ENCODE measurements at regions not wholly inside any gene's neighbourhood (a gene's known extent, or its start where the extent isn't known, plus 50 kb on each side); places are given as distances from the start of the nearest gene placed in this dataset.

GRCh38 chr5:87791869-87792268, 379.1 kb upstream of the CCNH start:
- H3K4me3 ChIP-seq (ENCODE audit: low read depth, low read length): no peak overlapping the region
- TF ChIP-seq, protein P1, sequence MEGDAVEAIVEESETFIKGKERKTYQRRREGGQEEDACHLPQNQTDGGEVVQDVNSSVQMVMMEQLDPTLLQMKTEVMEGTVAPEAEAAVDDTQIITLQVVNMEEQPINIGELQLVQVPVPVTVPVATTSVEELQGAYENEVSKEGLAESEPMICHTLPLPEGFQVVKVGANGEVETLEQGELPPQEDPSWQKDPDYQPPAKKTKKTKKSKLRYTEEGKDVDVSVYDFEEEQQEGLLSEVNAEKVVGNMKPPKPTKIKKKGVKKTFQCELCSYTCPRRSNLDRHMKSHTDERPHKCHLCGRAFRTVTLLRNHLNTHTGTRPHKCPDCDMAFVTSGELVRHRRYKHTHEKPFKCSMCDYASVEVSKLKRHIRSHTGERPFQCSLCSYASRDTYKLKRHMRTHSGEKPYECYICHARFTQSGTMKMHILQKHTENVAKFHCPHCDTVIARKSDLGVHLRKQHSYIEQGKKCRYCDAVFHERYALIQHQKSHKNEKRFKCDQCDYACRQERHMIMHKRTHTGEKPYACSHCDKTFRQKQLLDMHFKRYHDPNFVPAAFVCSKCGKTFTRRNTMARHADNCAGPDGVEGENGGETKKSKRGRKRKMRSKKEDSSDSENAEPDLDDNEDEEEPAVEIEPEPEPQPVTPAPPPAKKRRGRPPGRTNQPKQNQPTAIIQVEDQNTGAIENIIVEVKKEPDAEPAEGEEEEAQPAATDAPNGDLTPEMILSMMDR (IDR thresholded peaks at IDR 0.05; ENCODE audit: low read depth, low read length): no peak

DNA sequence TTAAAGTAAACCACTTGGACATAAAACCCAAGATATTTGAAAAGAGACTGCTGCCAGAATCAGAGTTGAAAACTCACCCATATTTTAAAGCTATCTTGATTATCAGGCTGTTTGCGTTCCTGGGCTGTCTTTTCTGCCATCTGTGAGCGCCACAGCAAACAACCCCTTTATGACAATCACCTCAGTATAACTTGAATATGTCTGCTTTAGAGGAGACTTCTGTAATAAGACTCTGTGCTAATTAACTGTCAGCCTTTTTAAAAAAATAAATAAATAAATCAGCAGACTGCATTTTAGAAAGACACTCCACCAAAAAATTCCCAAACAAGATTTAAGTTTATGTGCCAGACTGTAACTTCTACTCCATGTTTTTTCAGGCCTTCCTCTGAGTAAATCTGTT, 375.7 kb upstream of the CCNH start:
- TF ChIP-seq, protein P1 (IDR thresholded peaks at IDR 0.05; ENCODE audit: low read depth, low read length): no peak
- no peak overlapping the region for H3K4me3 ChIP-seq (ENCODE audit: low read depth, low read length)

- no peak overlapping the region for H3K4me3 ChIP-seq (ENCODE audit: low read depth, low read length)
- TF ChIP-seq, protein P1 (IDR thresholded peaks at IDR 0.05; ENCODE audit: low read depth, low read length): no peak
These were observed 375.0 kb upstream of the CCNH start for GRCh38 chr5:87787625-87788256.

- TF ChIP-seq, protein P1 (IDR thresholded peaks at IDR 0.05; ENCODE audit: low read depth, low read length): no peak
- no peak overlapping the region for H3K4me3 ChIP-seq (ENCODE audit: low read depth, low read length)
These were observed 374.4 kb upstream of the CCNH start for GRCh38 chr5:87787086-87787485.

DNA sequence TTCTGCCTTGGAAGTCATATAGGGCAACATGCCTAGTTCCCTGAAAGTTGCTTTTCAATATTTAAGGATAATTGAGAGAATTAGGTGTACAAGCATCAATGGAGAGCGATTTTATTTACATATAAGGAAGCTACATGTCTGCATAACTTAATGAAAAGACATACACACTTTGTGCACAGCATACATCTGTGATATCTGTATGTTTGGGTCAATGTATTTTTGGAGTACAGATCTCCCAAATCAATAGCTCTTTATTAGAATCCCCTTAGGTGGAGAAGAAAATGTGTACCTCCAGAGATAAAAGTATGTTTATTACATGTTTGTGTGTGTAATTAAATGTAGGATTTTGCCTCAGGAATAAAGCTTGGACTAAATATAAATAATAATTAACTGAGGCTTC, 373.7 kb upstream of the CCNH start:
- H3K4me3 ChIP-seq (ENCODE audit: low read depth, low read length): no peak overlapping the region
- TF ChIP-seq, protein P1 (IDR thresholded peaks at IDR 0.05; ENCODE audit: low read depth, low read length): no peak

- TF ChIP-seq, protein P1 (IDR thresholded peaks at IDR 0.05; ENCODE audit: low read depth, low read length): no peak
- no peak overlapping the region for H3K4me3 ChIP-seq (ENCODE audit: low read depth, low read length)
These were observed 373.0 kb upstream of the CCNH start for GRCh38 chr5:87785554-87786335.

GRCh38 chr5:87784879-87785495, 372.3 kb upstream of the CCNH start:
- TF ChIP-seq, protein P1 (IDR thresholded peaks at IDR 0.05; ENCODE audit: low read depth, low read length): no peak
- H3K4me3 ChIP-seq (ENCODE audit: low read depth, low read length): no peak overlapping the region
